B cell (primary cell): ENCODE measurements at regions not wholly inside any gene's neighbourhood (a gene's known extent, or its start where the extent isn't known, plus 50 kb on each side); places are given as distances from the start of the nearest gene placed in this dataset.

Experiments used
- ATAC-seq: fragments of 200-7000 bp; cut with Tn5 transposase; one replicate; pipeline ENCODE4 v1.10.0; 2021; ENCODE audit warnings: low read depth, mild to moderate bottlenecking, moderate number of reproducible peaks, moderate library complexity
- CTCF ChIA-PET: fragments of 350-600 bp; sonication (Branson Sonifier 250); formaldehyde crosslinking; loops from one replicate; lab custom pipeline; 2021; ENCODE audit warnings: antibody characterized with exemption, inconsistent platforms; lab: Charles Lee
- POLR2A ChIA-PET: fragments of 350-600 bp; sonication (Branson Sonifier 250); formaldehyde crosslinking; loops from one replicate; lab custom pipeline; 2021; ENCODE audit warnings: antibody characterized with exemption; lab: Charles Lee
- DNase-seq: peaks from one replicate; pipeline ENCODE4 v3.0.0; 2013
- H2AFZ ChIP-seq: 2 replicates; pipeline ENCODE4 v1.6.1; 2012; ENCODE audit warnings: mild to moderate bottlenecking, low read depth, low read length; ENCODE audit not compliant: insufficient read depth, poor library complexity, severe bottlenecking
- H3K27ac ChIP-seq, 2 donors: 1 replicate in 1 of 2; 2 replicates in 1 of 2; pipeline ENCODE4 v1.5.1; 2012 to 2013; ENCODE audit warnings: low read length in 2 of 2, mild to moderate bottlenecking in 2 of 2, moderate library complexity in 1 of 2
- H3K27me3 ChIP-seq, 4 experiments: fragments of 200-600 bp in 1 of 4; sonication (generic) in 1 of 4; replicated peaks in 1 of 4; 1 replicate in 2 of 4; 2 replicates in 2 of 4; pipeline versions ENCODE4 v1.6.1 to v1.7.0; 2013 to 2016; ENCODE audit warnings: low read length in 3 of 4, mild to moderate bottlenecking in 2 of 4, mixed read lengths in 1 of 4, moderate library complexity in 1 of 4; ENCODE audit not compliant: insufficient read depth in 4 of 4, control insufficient read depth in 3 of 4; ENCODE audit errors: control extremely low read depth in 1 of 4
- H3K36me3 ChIP-seq, 2 experiments: replicated peaks in 1 of 2; 1 replicate in 1 of 2; 2 replicates in 1 of 2; pipeline versions ENCODE4 v1.6.1 to v1.7.1; 2013; ENCODE audit warnings: low read length in 1 of 2; ENCODE audit not compliant: insufficient read depth in 2 of 2, control insufficient read depth in 1 of 2; ENCODE audit errors: control extremely low read depth in 1 of 2, extremely low read depth in 1 of 2
- H3K4me1 ChIP-seq, 2 donors: fragments of 200-600 bp in 1 of 2; sonication (generic) in 1 of 2; 1 replicate in 1 of 2; 2 replicates in 1 of 2; pipeline versions ENCODE4 v1.5.1 to v1.6.1; 2013 to 2017; ENCODE audit warnings: low read length in 2 of 2; ENCODE audit not compliant: control insufficient read depth in 2 of 2, insufficient read depth in 2 of 2
- H3K4me2 ChIP-seq: replicated peaks from 2 replicates; pipeline ENCODE3; 2012; ENCODE audit warnings: mild to moderate bottlenecking, low read depth, low read length; ENCODE audit not compliant: poor library complexity, severe bottlenecking
- H3K4me3 ChIP-seq, 5 experiments: fragments of 200-600 bp in 1 of 5; sonication (generic) in 1 of 5; 1 replicate in 3 of 5; 2 replicates in 2 of 5; pipeline versions ENCODE4 v1.5.1 to v1.7.0; 2011 to 2016; ENCODE audit warnings: low read length in 4 of 5, mild to moderate bottlenecking in 4 of 5, low read depth in 2 of 5, control low read depth in 1 of 5, moderate library complexity in 1 of 5; ENCODE audit not compliant: insufficient read depth in 1 of 5; ENCODE audit errors: control extremely low read depth in 1 of 5, extremely low read depth in 1 of 5
- H3K79me2 ChIP-seq: fragments of 200-600 bp; sonication (generic); one replicate; pipeline ENCODE4 v1.6.0; 2016; ENCODE audit warnings: low read length; ENCODE audit not compliant: control insufficient read depth, insufficient read depth
- H3K9ac ChIP-seq: fragments of 200-600 bp; sonication (generic); 2 replicates; pipeline ENCODE4 v1.6.1; 2017; ENCODE audit warnings: mild to moderate bottlenecking, low read length, moderate library complexity
- H3K9me3 ChIP-seq, 3 donors: one replicate each; pipeline versions ENCODE4 v1.6.1 to v1.7.1; 2013; ENCODE audit warnings: low read length in 2 of 3; ENCODE audit not compliant: control insufficient read depth in 2 of 3, insufficient read depth in 1 of 3; ENCODE audit errors: control extremely low read depth in 1 of 3
- H4K20me1 ChIP-seq: 2 replicates; pipeline ENCODE4 v1.6.0; 2012; ENCODE audit warnings: mild to moderate bottlenecking, low read length; ENCODE audit not compliant: insufficient read depth, control insufficient read depth, poor library complexity, severe bottlenecking
- H3K27ac Mint-ChIP-seq: one replicate; pipeline ENCODE4 v1.8.0; 2021; ENCODE audit warnings: mixed read lengths
- H3K27me3 Mint-ChIP-seq: one replicate; pipeline ENCODE4 v1.8.0; 2021; ENCODE audit warnings: mixed read lengths
- H3K4me1 Mint-ChIP-seq: one replicate; pipeline ENCODE4 v1.8.0; 2021; ENCODE audit warnings: mixed read lengths
- H3K4me3 Mint-ChIP-seq: one replicate; pipeline ENCODE4 v1.8.0; 2021; ENCODE audit warnings: mixed read lengths
- H3K9me3 Mint-ChIP-seq: one replicate; pipeline ENCODE4 v1.8.0; 2022; ENCODE audit warnings: mixed read lengths; ENCODE audit not compliant: insufficient read depth
- EZH2 ChIP-seq: IDR thresholded peaks from 2 replicates; pipeline ENCODE4 v1.6.1; 2012; ENCODE audit warnings: borderline replicate concordance, low read depth, mild to moderate bottlenecking, moderate library complexity, low read length; ENCODE audit not compliant: insufficient read depth, poor library complexity, severe bottlenecking
- WGBS: methylation state at CpG from one replicate; pipeline ENCODE4 v1.1.5; 2013; ENCODE audit warnings: missing lambda C conversion rate; ENCODE audit not compliant: insufficient coverage; 5-methylcytosine and 5-hydroxymethylcytosine counted together
- intact Hi-C: fragments of 100-400 bp; cut with micrococcal nuclease; formaldehyde crosslinking; loops from one replicate; pipeline ENCODE4 v1.10.0; 2022
- TF ChIP-seq, protein P1 (sequence below): fragments of 200-600 bp; IDR thresholded peaks from one replicate; pipeline ENCODE4 v1.8.0; 2022; ENCODE audit warnings: antibody characterized with exemption, mild to moderate bottlenecking

GRCh38 chr1:81548918-81549587, 251.7 kb upstream of the ADGRL2 start:
- Mint-ChIP-seq H3K9me3 (no peaks in the 10 kb centered on the region), H3K4me3 (no peak overlapping the region), H3K27me3 (no peaks in the 10 kb centered on the region), H3K27ac (no peak overlapping the region), H3K4me1 (no peaks in the 10 kb centered on the region)
- H3K9ac ChIP-seq: no peak overlapping the region
- no peak for ATAC-seq
- H3K79me2 ChIP-seq: no peaks in the 10 kb centered on the region
- H4K20me1 ChIP-seq: no peaks in the 10 kb centered on the region
- ChIA-PET CTCF (no interaction called here), POLR2A (no interaction called here)
- H3K9me3 ChIP-seq: no peaks in the 10 kb centered on the region
- H3K4me2 ChIP-seq: no peak overlapping the region
- no peak overlapping the region for H3K27ac ChIP-seq
- no CpG with 5 or more reads among the region's 3 CpGs for WGBS
- intact Hi-C loops: no loop called here
- TF ChIP-seq EZH2: no peak
- TF ChIP-seq, protein P1, sequence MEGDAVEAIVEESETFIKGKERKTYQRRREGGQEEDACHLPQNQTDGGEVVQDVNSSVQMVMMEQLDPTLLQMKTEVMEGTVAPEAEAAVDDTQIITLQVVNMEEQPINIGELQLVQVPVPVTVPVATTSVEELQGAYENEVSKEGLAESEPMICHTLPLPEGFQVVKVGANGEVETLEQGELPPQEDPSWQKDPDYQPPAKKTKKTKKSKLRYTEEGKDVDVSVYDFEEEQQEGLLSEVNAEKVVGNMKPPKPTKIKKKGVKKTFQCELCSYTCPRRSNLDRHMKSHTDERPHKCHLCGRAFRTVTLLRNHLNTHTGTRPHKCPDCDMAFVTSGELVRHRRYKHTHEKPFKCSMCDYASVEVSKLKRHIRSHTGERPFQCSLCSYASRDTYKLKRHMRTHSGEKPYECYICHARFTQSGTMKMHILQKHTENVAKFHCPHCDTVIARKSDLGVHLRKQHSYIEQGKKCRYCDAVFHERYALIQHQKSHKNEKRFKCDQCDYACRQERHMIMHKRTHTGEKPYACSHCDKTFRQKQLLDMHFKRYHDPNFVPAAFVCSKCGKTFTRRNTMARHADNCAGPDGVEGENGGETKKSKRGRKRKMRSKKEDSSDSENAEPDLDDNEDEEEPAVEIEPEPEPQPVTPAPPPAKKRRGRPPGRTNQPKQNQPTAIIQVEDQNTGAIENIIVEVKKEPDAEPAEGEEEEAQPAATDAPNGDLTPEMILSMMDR: no peak
- no peaks in the 10 kb centered on the region for H3K27me3 ChIP-seq
- no peak overlapping the region for H3K4me3 ChIP-seq
- H2AFZ ChIP-seq: no peak overlapping the region
- DNase-seq: no peak
- H3K36me3 ChIP-seq: no peaks in the 10 kb centered on the region
- H3K4me1 ChIP-seq: no peaks in the 10 kb centered on the region

GRCh38 chr1:81547912-81548303, 252.8 kb upstream of the ADGRL2 start:
- H3K27me3 ChIP-seq: no peaks in the 10 kb centered on the region
- TF ChIP-seq EZH2: no peak
- WGBS: 50% methylated on average over 1 of the region's 2 CpGs
- intact Hi-C loops: no loop called here
- Mint-ChIP-seq H3K4me3 (no peak overlapping the region), H3K27me3 (no peaks in the 10 kb centered on the region), H3K9me3 (no peaks in the 10 kb centered on the region), H3K27ac (no peak overlapping the region), H3K4me1 (no peaks in the 10 kb centered on the region)
- no peak overlapping the region for H3K9ac ChIP-seq
- no peak overlapping the region for H2AFZ ChIP-seq
- no peaks in the 10 kb centered on the region for H3K4me1 ChIP-seq
- ATAC-seq (no peak), DNase-seq (no peak)
- H4K20me1 ChIP-seq: no peaks in the 10 kb centered on the region
- H3K4me2 ChIP-seq: no peak overlapping the region
- H3K36me3 ChIP-seq: no peaks in the 10 kb centered on the region
- no peak overlapping the region for H3K4me3 ChIP-seq
- no peaks in the 10 kb centered on the region for H3K9me3 ChIP-seq
- ChIA-PET POLR2A (no interaction called here), CTCF (no interaction called here)
- no peaks in the 10 kb centered on the region for H3K79me2 ChIP-seq
- H3K27ac ChIP-seq: no peak overlapping the region
